Nephron progenitor cell (in vitro differentiated cells): ENCODE measurements at regions not wholly inside any gene's neighbourhood (a gene's known extent, or its start where the extent isn't known, plus 50 kb on each side); places are given as distances from the start of the nearest gene placed in this dataset.

Source experiments
- DNase-seq: peaks from one replicate; pipeline ENCODE4 v3.0.0; 2021
- H3K27ac Mint-ChIP-seq: 2 replicates; pipeline ENCODE4 v1.8.0; 2021; ENCODE audit warnings: mild to moderate bottlenecking, moderate library complexity, mixed read lengths
- H3K27me3 Mint-ChIP-seq: 2 replicates; pipeline ENCODE4 v1.8.0; 2021; ENCODE audit warnings: mild to moderate bottlenecking, low read depth, mixed read lengths; ENCODE audit not compliant: poor library complexity
- H3K36me3 Mint-ChIP-seq: 2 replicates; pipeline ENCODE4 v1.8.0; 2021; ENCODE audit warnings: low read depth, mixed read lengths
- H3K4me1 Mint-ChIP-seq: 2 replicates; pipeline ENCODE4 v1.8.0; 2021; ENCODE audit warnings: mixed read lengths
- H3K4me3 Mint-ChIP-seq: 2 replicates; pipeline ENCODE4 v1.8.0; 2021; ENCODE audit warnings: mild to moderate bottlenecking, moderate library complexity, mixed read lengths
- H3K9me3 Mint-ChIP-seq: 2 replicates; pipeline ENCODE4 v1.8.0; 2021; ENCODE audit warnings: mild to moderate bottlenecking, moderate library complexity, mixed read lengths
- TF ChIP-seq, protein P1 (sequence below): fragments of 200-600 bp; sonication (generic); IDR thresholded peaks from 2 replicates; pipeline ENCODE4 v1.5.0; 2021; ENCODE audit warnings: antibody characterized with exemption

DNA sequence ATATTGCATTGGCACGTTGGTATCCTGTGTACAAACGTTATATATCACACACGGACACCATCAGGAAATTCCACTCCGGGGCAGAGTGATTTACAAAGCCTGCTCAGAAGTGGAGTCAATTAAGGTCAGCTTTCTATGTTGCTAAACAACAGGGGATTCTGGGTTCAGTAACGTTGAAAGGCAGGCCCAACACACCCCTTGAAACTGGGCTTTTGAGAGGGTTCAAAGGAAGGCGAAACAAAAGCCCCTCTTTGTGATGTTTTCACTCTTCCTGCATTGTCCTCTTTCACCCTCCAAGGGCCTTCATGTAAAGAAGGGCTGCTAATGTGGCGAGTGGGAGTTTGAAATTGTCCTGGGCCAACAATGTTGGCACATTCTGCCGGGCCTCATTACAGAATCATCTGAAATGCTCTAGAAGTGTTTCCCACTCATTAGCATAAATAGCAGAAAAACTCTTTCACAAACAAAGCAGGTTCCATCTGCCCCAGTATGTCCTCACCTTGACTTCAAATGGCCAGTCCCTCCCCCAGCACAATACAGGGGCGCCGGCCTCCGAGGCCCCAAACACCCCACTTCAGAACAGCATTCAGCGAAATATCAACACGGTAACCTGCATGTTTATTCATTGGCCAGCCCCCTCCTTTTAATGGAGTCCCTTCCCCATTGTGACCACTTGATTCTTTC is 76.4 kb downstream of the HES1 start:
- H3K27me3 Mint-ChIP-seq = peaks cover 7% of the 10 kb centered on the region
- H3K9me3 Mint-ChIP-seq = no peaks in the 10 kb centered on the region
- H3K4me1 Mint-ChIP-seq = peaks cover 75% of the 10 kb centered on the region
- TF ChIP-seq, protein P1, sequence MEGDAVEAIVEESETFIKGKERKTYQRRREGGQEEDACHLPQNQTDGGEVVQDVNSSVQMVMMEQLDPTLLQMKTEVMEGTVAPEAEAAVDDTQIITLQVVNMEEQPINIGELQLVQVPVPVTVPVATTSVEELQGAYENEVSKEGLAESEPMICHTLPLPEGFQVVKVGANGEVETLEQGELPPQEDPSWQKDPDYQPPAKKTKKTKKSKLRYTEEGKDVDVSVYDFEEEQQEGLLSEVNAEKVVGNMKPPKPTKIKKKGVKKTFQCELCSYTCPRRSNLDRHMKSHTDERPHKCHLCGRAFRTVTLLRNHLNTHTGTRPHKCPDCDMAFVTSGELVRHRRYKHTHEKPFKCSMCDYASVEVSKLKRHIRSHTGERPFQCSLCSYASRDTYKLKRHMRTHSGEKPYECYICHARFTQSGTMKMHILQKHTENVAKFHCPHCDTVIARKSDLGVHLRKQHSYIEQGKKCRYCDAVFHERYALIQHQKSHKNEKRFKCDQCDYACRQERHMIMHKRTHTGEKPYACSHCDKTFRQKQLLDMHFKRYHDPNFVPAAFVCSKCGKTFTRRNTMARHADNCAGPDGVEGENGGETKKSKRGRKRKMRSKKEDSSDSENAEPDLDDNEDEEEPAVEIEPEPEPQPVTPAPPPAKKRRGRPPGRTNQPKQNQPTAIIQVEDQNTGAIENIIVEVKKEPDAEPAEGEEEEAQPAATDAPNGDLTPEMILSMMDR = no peak
- peak; percentile 15 for DNase-seq
- no peaks in the 10 kb centered on the region for H3K36me3 Mint-ChIP-seq
- peak overlapping the region; percentile 95 for H3K27ac Mint-ChIP-seq
- H3K4me3 Mint-ChIP-seq = peak overlapping the region; percentile 47

DNA sequence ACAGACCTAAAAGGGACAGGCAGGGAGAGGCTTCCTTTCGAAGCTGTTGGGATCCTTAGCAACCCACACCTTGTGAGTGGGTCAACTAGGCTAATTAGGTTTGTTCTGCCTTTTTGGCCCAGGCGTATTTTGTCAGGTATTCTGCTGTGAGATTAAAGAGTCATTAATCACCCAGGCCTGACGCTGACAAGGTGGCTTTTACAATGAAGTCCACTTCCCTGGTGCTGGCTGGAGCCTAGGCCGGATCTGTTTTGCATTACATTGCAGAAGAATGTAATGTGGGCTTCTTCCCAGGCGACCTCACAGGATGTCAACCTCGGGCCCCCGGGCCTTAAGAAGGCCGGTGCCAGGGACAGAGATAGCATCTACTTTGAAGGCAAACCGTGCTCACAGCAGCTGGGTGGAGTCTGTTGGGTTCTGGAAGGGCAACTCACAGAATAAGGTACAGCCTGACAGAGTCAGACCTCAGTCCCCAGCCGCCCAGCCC is 76.9 kb downstream of the HES1 start:
- H3K27me3 Mint-ChIP-seq = peaks cover 7% of the 10 kb centered on the region
- H3K9me3 Mint-ChIP-seq = no peaks in the 10 kb centered on the region

DNA sequence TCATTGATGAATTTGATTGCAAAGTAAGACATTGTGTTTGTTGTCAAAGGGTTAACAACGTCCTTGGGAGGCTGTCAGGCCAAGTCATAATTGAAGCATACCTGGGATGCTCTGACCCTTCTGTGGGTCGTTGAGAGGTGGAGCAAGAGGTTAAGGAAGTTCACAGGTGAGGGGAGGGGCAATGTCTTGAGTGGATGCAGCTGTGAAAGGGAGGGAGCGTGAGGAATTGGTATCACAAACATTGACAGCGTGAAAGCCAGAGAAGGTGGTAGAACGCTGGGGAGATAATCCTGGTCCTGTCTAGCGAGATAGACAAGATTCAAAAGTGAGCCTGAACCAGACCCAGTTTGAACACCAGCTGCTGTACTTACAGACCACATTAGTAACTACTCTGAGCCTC is 79.4 kb downstream of the HES1 start:
- DNase-seq = no peak
- peaks cover 78% of the 10 kb centered on the region for H3K4me1 Mint-ChIP-seq
- H3K27ac Mint-ChIP-seq = peak overlapping the region; percentile 31
- TF ChIP-seq, protein P1 = no peak
- H3K36me3 Mint-ChIP-seq = no peaks in the 10 kb centered on the region
- no peak overlapping the region for H3K4me3 Mint-ChIP-seq
- peaks cover 10% of the 10 kb centered on the region for H3K27me3 Mint-ChIP-seq
- no peaks in the 10 kb centered on the region for H3K9me3 Mint-ChIP-seq

More for the DNA sequence above, 76.9 kb downstream of the HES1 start:
- Mint-ChIP-seq H3K4me1 (peaks cover 75% of the 10 kb centered on the region), H3K4me3 (no peak overlapping the region), H3K36me3 (no peaks in the 10 kb centered on the region), H3K27ac (peak overlapping the region; percentile 95)
- TF ChIP-seq, protein P1 = no peak
- DNase-seq = peak; percentile 42

DNA sequence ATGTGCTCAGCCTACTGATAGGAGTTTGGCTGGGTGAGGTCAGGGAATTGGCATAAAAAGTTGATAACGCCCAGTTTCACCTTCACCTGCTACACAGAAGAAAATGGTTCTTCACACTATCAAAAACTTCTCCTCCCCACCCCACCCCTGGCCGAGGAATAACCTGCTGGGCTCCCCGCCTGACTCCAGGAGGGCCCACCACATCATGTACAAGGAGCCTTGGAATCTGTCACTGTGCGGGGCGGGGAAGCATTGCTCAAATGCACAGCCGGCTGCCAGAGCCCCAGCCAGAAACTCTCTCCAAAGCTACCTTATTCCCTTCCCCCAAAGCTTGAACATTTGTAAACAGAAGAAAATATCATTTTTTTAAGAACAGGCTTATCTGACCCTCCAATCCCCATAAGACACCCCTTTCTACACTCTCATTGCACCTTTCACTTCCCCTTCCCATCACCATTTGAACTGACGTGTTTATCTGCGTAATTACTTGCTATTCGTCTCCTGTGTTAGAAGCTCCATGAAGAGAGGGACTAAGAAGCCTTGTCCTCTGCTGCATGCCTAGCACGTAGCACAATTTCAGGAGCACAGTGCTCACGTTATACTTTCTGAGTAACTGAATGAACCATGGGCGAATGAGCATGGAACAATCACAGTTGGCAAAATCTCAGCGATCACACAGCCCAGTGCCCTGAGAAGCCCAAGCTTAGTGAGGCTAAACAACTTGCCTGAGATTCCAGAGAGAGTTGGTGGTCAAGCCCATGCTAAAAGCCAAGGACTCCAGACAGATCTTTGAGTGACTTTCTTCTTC is 82.9 kb downstream of the HES1 start:
- H3K4me1 Mint-ChIP-seq = peaks cover 65% of the 10 kb centered on the region
- no peaks in the 10 kb centered on the region for H3K9me3 Mint-ChIP-seq
- TF ChIP-seq, protein P1 = no peak

DNA sequence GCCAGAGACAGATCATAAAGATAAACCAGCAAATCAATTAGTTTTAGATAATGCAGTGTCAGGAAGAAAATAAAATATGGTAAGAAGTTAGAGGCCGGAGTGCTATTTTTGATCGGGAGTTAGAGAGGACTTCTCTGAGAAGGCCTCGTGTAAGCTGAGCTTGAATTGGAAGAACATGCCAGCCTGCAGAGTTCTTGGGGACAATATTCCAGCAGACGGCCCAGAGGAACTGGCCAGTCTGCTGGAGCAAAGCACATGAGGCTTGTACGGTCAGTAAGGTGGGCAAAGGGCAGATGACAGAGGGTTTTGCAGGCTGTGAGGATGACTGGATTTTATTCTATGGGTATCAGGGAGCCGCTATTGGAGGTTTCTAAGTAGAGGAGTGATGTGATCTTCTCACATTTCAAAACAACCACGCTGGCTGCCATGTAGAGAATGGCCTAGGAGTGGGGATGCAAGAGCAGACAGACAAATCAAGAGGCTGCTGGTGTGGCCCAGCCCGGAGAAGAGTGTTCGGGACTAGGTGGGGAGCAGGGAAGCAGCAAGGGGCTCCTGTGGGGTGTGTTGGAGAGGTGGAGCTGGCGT is 84.0 kb downstream of the HES1 start:
- H3K36me3 Mint-ChIP-seq = no peaks in the 10 kb centered on the region
- peak overlapping the region; percentile 81 for H3K27ac Mint-ChIP-seq
- no peak overlapping the region for H3K4me3 Mint-ChIP-seq
- H3K27me3 Mint-ChIP-seq = peaks cover 21% of the 10 kb centered on the region
- no peaks in the 10 kb centered on the region for H3K9me3 Mint-ChIP-seq
- H3K4me1 Mint-ChIP-seq = peaks cover 66% of the 10 kb centered on the region
- TF ChIP-seq, protein P1 = no peak
- DNase-seq = no peak

More for the DNA sequence above, 82.9 kb downstream of the HES1 start:
- Mint-ChIP-seq H3K4me3 (no peak overlapping the region), H3K27me3 (peaks cover 13% of the 10 kb centered on the region), H3K36me3 (no peaks in the 10 kb centered on the region), H3K27ac (no peak overlapping the region)
- no peak for DNase-seq
